Parathyroid adenoma (tissue), 2 donors: ENCODE measurements at regions not wholly inside any gene's neighbourhood (a gene's known extent, or its start where the extent isn't known, plus 50 kb on each side); places are given as distances from the start of the nearest gene placed in this dataset.

Experiments used
- H2AFZ ChIP-seq: fragments of 300-600 bp; sonication (generic); one replicate; pipeline ENCODE4 v1.7.0; 2017; ENCODE audit warnings: antibody characterized with exemption, mild to moderate bottlenecking
- H3K27ac ChIP-seq: fragments of 300-600 bp; sonication (generic); one replicate; pipeline ENCODE4 v1.7.0; 2017
- H3K27me3 ChIP-seq: fragments of 300-600 bp; sonication (generic); one replicate; pipeline ENCODE4 v1.7.0; 2017; ENCODE audit warnings: low read length; ENCODE audit not compliant: control insufficient read depth, insufficient read depth
- H3K36me3 ChIP-seq: fragments of 300-600 bp; sonication (generic); one replicate; pipeline ENCODE4 v1.7.0; 2017; ENCODE audit warnings: low read length; ENCODE audit not compliant: control insufficient read depth, insufficient read depth
- H3K4me1 ChIP-seq: fragments of 300-600 bp; sonication (generic); one replicate; pipeline ENCODE4 v1.7.0; 2017; ENCODE audit warnings: control low read depth
- H3K4me2 ChIP-seq: fragments of 300-600 bp; sonication (generic); one replicate; pipeline ENCODE4 v1.7.0; 2017; ENCODE audit warnings: low read length
- H3K4me3 ChIP-seq: fragments of 300-600 bp; sonication (generic); one replicate; pipeline ENCODE4 v1.7.0; 2017; ENCODE audit warnings: low read depth, low read length
- H3K79me2 ChIP-seq: fragments of 300-600 bp; sonication (generic); one replicate; pipeline ENCODE4 v1.7.0; 2017; ENCODE audit warnings: control low read depth
- H3K9ac ChIP-seq: fragments of 300-600 bp; sonication (generic); one replicate; pipeline ENCODE4 v1.7.0; 2017; ENCODE audit warnings: mild to moderate bottlenecking
- H3K9me3 ChIP-seq: fragments of 300-600 bp; sonication (generic); one replicate; pipeline ENCODE4 v1.7.0; 2017; ENCODE audit warnings: low read length; ENCODE audit not compliant: control insufficient read depth
- TF ChIP-seq, protein P1 (sequence below): fragments of 300-600 bp; sonication (generic); IDR thresholded peaks from one replicate; pipeline ENCODE4 v1.7.0; 2017; ENCODE audit warnings: antibody characterized with exemption, mild to moderate bottlenecking
- donor health status: primary hyperparathyroidism.

DNA sequence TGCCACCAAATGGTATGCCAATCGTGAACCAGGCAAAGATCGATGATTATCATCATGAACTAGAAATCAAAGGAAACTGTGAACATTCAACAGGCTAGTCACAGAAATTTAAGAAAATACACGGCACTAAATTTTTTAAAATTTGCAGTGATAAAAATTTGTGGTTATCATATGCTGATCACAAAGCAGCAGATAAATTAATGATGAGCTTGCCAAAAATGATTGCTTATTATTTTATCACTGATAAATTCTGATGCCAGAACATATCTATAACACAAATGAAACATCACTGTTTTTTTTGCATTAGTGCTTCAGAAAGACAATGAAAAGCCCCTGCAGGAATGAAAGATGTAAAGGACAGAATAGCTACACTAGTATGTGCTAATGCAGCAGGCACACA lies 1413.2 kb upstream of the MAP3K7 start:
- Histone ChIP-seq H3K9ac (no peak overlapping the region), H3K4me1 (no peaks in the 10 kb centered on the region), H3K9me3 (no peaks in the 10 kb centered on the region), H3K4me3 (no peak overlapping the region), H3K27ac (no peak overlapping the region), H2AFZ (no peak overlapping the region), H3K79me2 (no peaks in the 10 kb centered on the region), H3K36me3 (no peaks in the 10 kb centered on the region), H3K27me3 (no peaks in the 10 kb centered on the region), H3K4me2 (no peak overlapping the region)
- TF ChIP-seq, protein P1, sequence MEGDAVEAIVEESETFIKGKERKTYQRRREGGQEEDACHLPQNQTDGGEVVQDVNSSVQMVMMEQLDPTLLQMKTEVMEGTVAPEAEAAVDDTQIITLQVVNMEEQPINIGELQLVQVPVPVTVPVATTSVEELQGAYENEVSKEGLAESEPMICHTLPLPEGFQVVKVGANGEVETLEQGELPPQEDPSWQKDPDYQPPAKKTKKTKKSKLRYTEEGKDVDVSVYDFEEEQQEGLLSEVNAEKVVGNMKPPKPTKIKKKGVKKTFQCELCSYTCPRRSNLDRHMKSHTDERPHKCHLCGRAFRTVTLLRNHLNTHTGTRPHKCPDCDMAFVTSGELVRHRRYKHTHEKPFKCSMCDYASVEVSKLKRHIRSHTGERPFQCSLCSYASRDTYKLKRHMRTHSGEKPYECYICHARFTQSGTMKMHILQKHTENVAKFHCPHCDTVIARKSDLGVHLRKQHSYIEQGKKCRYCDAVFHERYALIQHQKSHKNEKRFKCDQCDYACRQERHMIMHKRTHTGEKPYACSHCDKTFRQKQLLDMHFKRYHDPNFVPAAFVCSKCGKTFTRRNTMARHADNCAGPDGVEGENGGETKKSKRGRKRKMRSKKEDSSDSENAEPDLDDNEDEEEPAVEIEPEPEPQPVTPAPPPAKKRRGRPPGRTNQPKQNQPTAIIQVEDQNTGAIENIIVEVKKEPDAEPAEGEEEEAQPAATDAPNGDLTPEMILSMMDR: no peak

DNA sequence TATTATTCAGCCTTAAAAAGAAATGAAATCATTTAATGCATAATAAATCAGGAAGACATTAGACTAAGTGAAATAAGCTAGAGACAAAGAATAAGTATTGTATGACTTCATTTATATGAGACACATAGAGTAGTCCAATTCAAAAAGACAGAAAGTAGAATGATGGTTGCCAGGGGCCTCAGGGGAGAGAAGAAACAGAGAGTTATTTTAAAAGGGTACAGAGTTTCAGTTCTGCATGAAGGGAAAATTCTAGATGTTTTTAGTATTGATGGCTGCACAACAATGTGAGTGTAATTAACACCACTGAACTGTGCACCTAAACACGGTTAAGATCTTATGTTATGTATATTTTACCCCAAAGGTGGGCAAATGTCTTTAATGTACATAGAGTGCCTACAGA lies 1407.9 kb upstream of the MAP3K7 start:
- H3K9ac ChIP-seq: no peak overlapping the region
- no peak overlapping the region for H3K4me3 ChIP-seq
- H2AFZ ChIP-seq: no peak overlapping the region
- no peaks in the 10 kb centered on the region for H3K27me3 ChIP-seq
- no peaks in the 10 kb centered on the region for H3K4me1 ChIP-seq
- TF ChIP-seq, protein P1: no peak
- H3K9me3 ChIP-seq: no peaks in the 10 kb centered on the region
- H3K27ac ChIP-seq: no peak overlapping the region
- no peak overlapping the region for H3K4me2 ChIP-seq
- no peaks in the 10 kb centered on the region for H3K79me2 ChIP-seq
- no peaks in the 10 kb centered on the region for H3K36me3 ChIP-seq

DNA sequence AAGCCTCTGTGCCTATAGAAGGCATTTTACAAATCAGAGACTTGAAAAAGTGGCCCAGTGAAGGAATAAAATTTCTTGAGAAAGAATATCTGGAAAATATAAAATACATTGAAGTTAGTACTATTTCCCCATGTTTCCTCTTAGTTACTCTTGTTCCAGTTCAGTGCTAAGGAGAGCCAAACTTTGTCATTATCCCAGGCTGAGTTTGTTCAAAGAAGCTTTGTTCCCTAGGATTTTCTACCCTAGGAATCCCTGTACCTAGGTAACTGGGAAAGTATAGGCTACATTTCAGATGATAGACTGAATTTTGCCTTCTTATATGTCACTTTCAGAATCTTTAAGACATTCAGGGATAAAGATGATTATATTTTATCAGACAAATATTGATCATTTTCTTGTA lies 1395.7 kb upstream of the MAP3K7 start:
- Histone ChIP-seq H3K79me2 (no peaks in the 10 kb centered on the region), H3K27me3 (no peaks in the 10 kb centered on the region), H3K9me3 (no peaks in the 10 kb centered on the region), H3K9ac (no peak overlapping the region), H2AFZ (no peak overlapping the region), H3K4me1 (no peaks in the 10 kb centered on the region), H3K4me2 (no peak overlapping the region), H3K27ac (no peak overlapping the region), H3K4me3 (no peak overlapping the region), H3K36me3 (no peaks in the 10 kb centered on the region)
- TF ChIP-seq, protein P1: no peak

- TF ChIP-seq, protein P1: no peak
- H3K27me3 ChIP-seq: no peaks in the 10 kb centered on the region
- no peak overlapping the region for H2AFZ ChIP-seq
- H3K79me2 ChIP-seq: no peaks in the 10 kb centered on the region
- H3K27ac ChIP-seq: no peak overlapping the region
- no peak overlapping the region for H3K4me3 ChIP-seq
- no peak overlapping the region for H3K9ac ChIP-seq
- H3K4me2 ChIP-seq: no peak overlapping the region
- no peaks in the 10 kb centered on the region for H3K36me3 ChIP-seq
- no peaks in the 10 kb centered on the region for H3K9me3 ChIP-seq
- H3K4me1 ChIP-seq: no peaks in the 10 kb centered on the region
Measured at GRCh38 chr6:91976797-91977196, 1389.9 kb upstream of the MAP3K7 start.

DNA sequence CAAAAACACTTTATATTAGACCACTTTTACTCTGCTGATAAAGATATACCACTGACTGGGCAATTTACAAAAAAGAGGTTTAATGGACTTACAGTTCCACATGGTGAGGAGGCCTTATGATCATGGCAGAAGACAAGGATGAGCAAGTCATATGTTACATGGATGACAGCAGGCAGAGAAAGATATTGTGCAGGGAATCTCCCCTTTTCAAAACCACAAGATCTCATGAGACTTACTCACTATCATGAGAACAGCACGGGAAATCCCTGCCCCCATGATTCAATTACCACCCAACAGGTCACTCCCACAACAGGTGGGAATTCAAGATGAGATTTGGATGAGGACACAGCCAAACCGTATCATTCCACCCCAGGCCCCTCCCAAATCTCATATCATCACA lies 1383.8 kb upstream of the MAP3K7 start:
- Histone ChIP-seq H3K4me3 (no peak overlapping the region), H2AFZ (no peak overlapping the region), H3K4me1 (no peaks in the 10 kb centered on the region), H3K4me2 (no peak overlapping the region), H3K9ac (no peak overlapping the region), H3K27me3 (no peaks in the 10 kb centered on the region), H3K79me2 (no peaks in the 10 kb centered on the region), H3K36me3 (no peaks in the 10 kb centered on the region), H3K27ac (no peak overlapping the region), H3K9me3 (no peaks in the 10 kb centered on the region)
- TF ChIP-seq, protein P1: no peak
